ENCODE measurements at regions not wholly inside any gene's neighbourhood (a gene's known extent, or its start where the extent isn't known, plus 50 kb on each side); places are given as distances from the start of the nearest gene placed in this dataset.
A peak's percentile ranks its signal among the peaks of the same experiment; 100 is the strongest.

GRCh38 chr10:53700278-53700677 lies 927.7 kb upstream of the MBL2 start:
- DNase-seq (ENCODE audit: low read depth) = no peak
- no peak overlapping the region for H3K4me3 ChIP-seq (ENCODE audit: low read depth, low read length)
- TF ChIP-seq CTCF (IDR thresholded peaks at IDR 0.05; ENCODE audit: insufficient read depth, low read length, severe bottlenecking) = no peak
- FAIRE-seq = no peak
- H3K27me3 ChIP-seq (ENCODE audit: control insufficient read depth, insufficient read depth, low read length) = no peaks in the 10 kb centered on the region
- no peaks in the 10 kb centered on the region for H3K36me3 ChIP-seq (ENCODE audit: control insufficient read depth, insufficient read depth, low read length)

GRCh38 chr10:53699684-53700083 lies 927.1 kb upstream of the MBL2 start:
- no peak for TF ChIP-seq CTCF (IDR thresholded peaks at IDR 0.05; ENCODE audit: insufficient read depth, low read length, severe bottlenecking)
- FAIRE-seq (no peak), DNase-seq (ENCODE audit: low read depth) (no peak)
- H3K27me3 ChIP-seq (ENCODE audit: control insufficient read depth, insufficient read depth, low read length) = no peaks in the 10 kb centered on the region
- no peak overlapping the region for H3K4me3 ChIP-seq (ENCODE audit: low read depth, low read length)
- no peaks in the 10 kb centered on the region for H3K36me3 ChIP-seq (ENCODE audit: control insufficient read depth, insufficient read depth, low read length)

- FAIRE-seq = no peak
- H3K36me3 ChIP-seq (ENCODE audit: control insufficient read depth, insufficient read depth, low read length) = no peaks in the 10 kb centered on the region
- TF ChIP-seq CTCF (IDR thresholded peaks at IDR 0.05; ENCODE audit: insufficient read depth, low read length, severe bottlenecking) = no peak
- no peaks in the 10 kb centered on the region for H3K27me3 ChIP-seq (ENCODE audit: control insufficient read depth, insufficient read depth, low read length)
- no peak for DNase-seq (ENCODE audit: low read depth)
- no peak overlapping the region for H3K4me3 ChIP-seq (ENCODE audit: low read depth, low read length)
Observed at GRCh38 chr10:53699231-53699630, 926.6 kb upstream of the MBL2 start.

- DNase-seq (ENCODE audit: low read depth) = peak; percentile 85
- TF ChIP-seq CTCF (IDR thresholded peaks at IDR 0.05; ENCODE audit: insufficient read depth, low read length, severe bottlenecking) = no peak
Observed at GRCh38 chr10:53697038-53697437, 924.5 kb upstream of the MBL2 start.

GRCh38 chr10:53690524-53691240 lies 918.1 kb upstream of the MBL2 start:
- TF ChIP-seq CTCF (IDR thresholded peaks at IDR 0.05; ENCODE audit: insufficient read depth, low read length, severe bottlenecking) = no peak
- no peak for DNase-seq (ENCODE audit: low read depth)
- no peak for FAIRE-seq

More at GRCh38 chr10:53697038-53697437, 924.5 kb upstream of the MBL2 start:
- Histone ChIP-seq H3K27me3 (ENCODE audit: control insufficient read depth, insufficient read depth, low read length) (no peaks in the 10 kb centered on the region), H3K36me3 (ENCODE audit: control insufficient read depth, insufficient read depth, low read length) (no peaks in the 10 kb centered on the region), H3K4me3 (ENCODE audit: low read depth, low read length) (no peak overlapping the region)
- FAIRE-seq = no peak

GRCh38 chr10:53687800-53688199 lies 915.2 kb upstream of the MBL2 start:
- no peak for FAIRE-seq
- no peak for TF ChIP-seq CTCF (IDR thresholded peaks at IDR 0.05; ENCODE audit: insufficient read depth, low read length, severe bottlenecking)

More at GRCh38 chr10:53690524-53691240, 918.1 kb upstream of the MBL2 start:
- Histone ChIP-seq H3K36me3 (ENCODE audit: control insufficient read depth, insufficient read depth, low read length) (no peaks in the 10 kb centered on the region), H3K27me3 (ENCODE audit: control insufficient read depth, insufficient read depth, low read length) (no peaks in the 10 kb centered on the region), H3K4me3 (ENCODE audit: low read depth, low read length) (no peak overlapping the region)

More at GRCh38 chr10:53687800-53688199, 915.2 kb upstream of the MBL2 start:
- no peak for DNase-seq (ENCODE audit: low read depth)
- H3K27me3 ChIP-seq (ENCODE audit: control insufficient read depth, insufficient read depth, low read length) = no peaks in the 10 kb centered on the region
- no peaks in the 10 kb centered on the region for H3K36me3 ChIP-seq (ENCODE audit: control insufficient read depth, insufficient read depth, low read length)
- no peak overlapping the region for H3K4me3 ChIP-seq (ENCODE audit: low read depth, low read length)
